Skin epidermis (tissue), 12 donors: ENCODE measurements at regions not wholly inside any gene's neighbourhood (a gene's known extent, or its start where the extent isn't known, plus 50 kb on each side); places are given as distances from the start of the nearest gene placed in this dataset.

Experiments
- H3K27ac ChIP-seq, 21 experiments: fragments of 200-600 bp; sonication (generic) in 11 of 21; one replicate each; pipeline ENCODE4 v1.5.0; 2020; ENCODE audit warnings: mild to moderate bottlenecking in 3 of 21, inconsistent platforms in 2 of 21, moderate library complexity in 2 of 21
- H3K4me3 ChIP-seq, 7 experiments: fragments of 200-600 bp; sonication (generic) in 2 of 7; one replicate each; pipeline ENCODE4 v1.5.0; 2020; ENCODE audit warnings: inconsistent platforms in 2 of 7, mild to moderate bottlenecking in 2 of 7, moderate library complexity in 1 of 7

DNA sequence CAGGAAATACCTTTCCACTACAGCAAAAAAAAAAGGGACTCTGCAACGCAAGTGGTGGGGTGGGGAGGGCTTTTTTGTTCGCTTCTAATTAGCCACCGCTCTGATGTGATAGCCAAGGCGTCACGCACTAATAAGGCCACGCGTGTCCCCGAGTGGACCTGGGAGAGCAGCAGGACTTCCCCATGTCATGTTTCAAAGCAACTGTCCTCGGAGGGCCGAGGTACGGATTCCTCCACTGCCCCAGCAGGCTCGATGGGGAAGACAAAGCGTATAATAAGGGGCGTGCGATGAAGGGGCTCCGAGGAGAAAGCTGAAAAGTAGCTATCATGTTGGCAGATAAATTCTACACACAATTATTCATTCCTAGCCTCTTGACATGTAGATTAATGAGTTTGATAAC, 179.7 kb upstream of the ZNF507 start:
- no peak overlapping the region for H3K27ac ChIP-seq
- H3K4me3 ChIP-seq: no peak overlapping the region

DNA sequence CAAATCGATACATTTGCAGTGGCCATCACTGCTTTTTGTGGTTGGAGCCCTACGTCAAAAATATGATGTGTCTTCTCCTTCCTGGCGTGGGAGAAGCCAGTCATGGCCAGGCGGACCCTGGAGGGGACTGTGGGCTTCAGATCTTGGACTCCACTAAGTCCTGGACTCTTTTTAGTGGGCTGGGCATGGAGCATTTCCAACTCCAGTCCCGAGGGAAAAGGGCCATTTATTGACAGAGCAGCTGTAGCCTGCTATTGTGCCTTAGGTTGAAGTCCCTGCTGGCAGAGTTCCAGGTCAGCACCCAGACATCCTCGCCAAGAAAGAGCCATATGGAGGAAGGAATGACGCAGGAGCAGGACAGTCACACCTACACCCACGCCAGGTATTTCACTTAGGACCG, 179.2 kb upstream of the ZNF507 start:
- Histone ChIP-seq H3K4me3 (no peak overlapping the region), H3K27ac (no peak overlapping the region)

DNA sequence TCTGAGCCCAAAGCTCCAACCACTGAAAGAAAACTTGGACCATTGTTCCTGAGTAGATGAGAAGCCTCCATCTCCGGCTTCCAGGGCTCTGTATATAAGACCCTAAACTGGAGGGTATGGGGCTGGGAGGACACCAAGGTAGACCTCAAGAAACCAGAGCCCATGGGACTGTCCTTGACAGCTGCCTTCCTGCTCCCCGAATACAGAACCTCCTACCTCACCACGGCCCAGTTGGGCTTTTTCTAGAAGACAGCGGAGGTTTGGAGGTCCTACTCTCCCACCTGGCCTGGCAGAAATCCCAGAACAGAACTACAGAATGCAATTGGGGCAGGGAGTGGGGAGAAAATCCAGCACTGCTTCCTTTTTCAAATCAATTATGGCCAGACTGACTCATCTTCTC, 177.3 kb upstream of the ZNF507 start:
- no peak overlapping the region for H3K27ac ChIP-seq

DNA sequence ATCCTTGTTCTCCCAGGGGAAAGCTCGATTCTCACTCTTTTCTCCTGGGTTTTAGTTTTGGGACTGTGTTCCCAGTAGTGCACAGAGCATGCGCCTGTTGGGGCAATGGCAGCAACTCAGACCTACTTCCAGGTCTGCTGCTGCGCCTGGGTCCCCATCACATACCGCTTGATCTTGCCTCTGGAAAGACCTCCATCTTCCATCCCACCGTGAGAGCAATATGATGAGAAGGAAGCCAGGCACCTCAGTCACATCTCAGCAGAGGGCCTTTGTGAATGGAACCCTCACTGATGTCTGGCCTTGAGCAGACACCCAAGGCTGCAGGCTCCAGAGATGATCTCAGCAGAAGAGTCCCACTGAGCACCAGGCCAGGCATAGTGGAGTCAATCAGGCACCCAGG, 176.8 kb upstream of the ZNF507 start:
- no peak overlapping the region for H3K27ac ChIP-seq
- no peak overlapping the region for H3K4me3 ChIP-seq

More for the DNA sequence above, 177.3 kb upstream of the ZNF507 start:
- H3K4me3 ChIP-seq: no peak overlapping the region

DNA sequence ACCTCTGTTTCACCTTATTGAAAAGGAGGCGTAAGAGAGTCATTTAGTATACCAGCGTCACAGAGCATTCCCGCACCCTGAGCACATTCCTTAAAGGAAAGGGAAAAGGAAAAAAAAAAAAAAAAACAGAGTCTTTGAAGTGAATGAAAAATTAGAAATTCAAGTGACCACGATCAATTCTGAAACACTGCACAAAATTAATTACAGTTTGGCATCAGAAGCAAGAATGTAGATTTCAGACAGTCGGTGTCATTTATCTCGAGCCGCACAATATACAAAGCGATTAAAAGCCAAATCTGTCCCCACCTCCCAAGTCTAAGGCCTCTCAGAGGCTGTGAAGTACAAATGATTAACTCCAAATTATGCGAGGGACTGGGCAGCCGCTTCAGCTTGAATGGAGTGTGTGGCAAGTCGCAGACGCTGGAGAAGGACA, 173.7 kb upstream of the ZNF507 start:
- H3K27ac ChIP-seq: no peak overlapping the region
- H3K4me3 ChIP-seq: no peak overlapping the region

DNA sequence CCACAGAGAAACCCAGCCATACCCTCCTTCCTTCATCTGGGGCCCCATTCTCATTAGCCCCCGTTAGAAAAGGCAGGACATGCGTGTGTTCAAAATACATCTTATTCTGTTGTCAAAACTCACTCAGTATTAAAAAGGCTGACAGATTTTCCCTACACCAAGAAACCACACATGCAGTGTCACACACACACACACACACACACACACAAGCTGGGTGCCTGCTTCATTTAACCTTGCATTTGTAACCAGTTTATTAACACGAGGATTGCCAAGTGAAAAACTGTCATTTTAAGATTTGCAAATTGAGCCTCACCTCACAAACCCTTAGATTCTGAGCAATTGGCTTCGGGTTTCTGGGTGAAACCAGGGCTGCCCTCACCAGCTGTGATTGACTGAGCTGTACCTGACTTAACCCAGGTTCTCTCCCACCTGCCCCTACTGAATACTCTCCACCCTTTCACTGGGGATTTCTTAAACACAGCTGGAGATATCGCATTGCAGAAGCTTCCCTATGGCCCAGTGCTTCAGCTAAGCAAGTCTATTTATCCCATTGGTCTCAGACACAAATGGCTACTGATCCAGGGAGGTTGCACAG, 172.7 kb upstream of the ZNF507 start:
- Histone ChIP-seq H3K4me3 (no peak overlapping the region), H3K27ac (no peak overlapping the region)

DNA sequence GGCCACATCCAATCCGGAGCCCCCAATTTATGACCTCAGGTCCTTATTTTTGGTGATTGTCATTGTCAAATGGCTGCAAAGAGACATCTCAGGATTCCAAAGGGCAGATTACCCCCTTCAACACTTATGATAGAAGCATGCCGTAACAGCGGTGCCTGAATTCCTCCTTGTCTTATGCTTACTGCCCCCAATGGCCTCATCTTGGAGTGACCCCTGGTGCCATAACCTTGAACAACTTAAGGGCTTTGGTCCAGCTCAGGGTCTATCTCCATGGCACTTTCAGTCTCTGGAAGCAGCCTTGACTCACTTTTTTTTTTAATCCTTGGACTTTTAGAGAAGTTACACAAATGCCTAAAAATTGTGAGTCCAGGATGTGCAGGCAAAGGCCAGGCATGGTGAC, 171.6 kb upstream of the ZNF507 start:
- H3K4me3 ChIP-seq: no peak overlapping the region
- no peak overlapping the region for H3K27ac ChIP-seq

DNA sequence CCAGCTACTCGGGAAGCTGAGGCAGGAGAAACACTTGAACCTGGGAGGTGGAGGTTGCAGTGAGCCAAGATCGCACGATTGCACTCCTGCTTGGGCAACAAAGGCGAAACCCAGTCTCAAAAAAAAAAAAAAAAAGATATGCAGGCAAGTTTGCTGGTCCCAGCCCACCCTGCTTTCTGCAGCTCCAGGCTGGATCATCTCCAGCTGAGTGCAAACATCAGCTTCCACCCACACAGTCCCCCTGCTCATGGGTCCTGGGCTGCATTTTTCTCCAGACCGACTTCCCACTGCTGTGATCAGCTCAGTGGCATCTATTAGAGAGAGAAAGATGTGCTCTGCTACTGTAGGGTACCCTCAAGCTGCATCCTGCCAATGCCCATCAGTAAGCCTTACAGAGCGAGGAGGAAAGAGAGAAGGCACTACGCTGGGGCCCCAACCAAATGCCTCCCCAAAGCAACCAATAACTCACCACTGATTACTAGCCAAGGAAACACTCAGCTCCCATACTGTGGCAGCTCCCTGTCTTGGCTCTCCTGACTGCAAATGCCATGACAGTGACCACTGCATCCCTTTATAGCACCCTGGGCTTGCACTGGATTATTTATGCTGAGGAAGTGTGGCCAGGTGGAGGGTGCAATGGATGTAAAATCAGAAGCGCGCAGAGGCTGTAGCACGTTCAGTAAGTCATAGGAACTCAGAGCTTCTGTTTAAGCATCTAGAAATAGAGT, 170.9 kb upstream of the ZNF507 start:
- H3K27ac ChIP-seq: no peak overlapping the region
- no peak overlapping the region for H3K4me3 ChIP-seq

DNA sequence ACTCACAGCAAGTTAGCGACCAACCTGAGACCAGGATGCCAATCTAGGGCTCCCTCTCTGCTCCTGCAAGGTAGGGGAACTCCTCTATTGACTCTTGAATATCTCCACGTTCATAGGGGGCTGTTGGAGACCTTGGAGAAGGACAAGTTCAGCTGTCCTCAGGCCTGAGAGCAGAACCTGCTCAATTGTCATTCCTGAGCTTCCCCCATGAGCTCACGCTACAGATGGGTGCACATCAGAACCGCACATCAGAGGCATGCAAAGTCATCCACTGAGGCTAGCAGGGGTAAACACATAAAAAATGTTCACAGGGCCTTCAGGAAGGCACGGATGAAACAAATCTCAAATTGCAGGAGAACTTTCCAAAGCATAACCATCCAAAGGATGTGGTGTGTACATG, 168.8 kb upstream of the ZNF507 start:
- Histone ChIP-seq H3K4me3 (no peak overlapping the region), H3K27ac (no peak overlapping the region)

DNA sequence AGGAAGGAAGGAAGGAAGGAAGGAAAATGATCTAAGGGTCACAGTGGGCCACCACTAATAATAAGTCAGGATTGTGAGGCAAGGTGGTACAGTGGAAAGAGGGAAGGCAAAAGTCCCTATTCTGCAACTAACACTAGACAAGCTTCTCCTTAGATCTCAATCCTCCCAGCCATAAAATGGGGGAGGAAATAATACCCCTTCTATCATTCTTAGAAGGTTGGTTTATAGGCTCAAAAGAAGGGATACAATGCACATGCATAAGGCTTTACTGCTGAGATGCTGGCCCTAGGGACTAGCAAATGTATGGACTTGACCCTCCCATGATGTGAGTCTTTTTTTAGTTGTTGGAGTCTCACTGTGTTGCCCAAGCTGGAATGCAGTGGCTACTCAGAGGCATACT, 167.7 kb upstream of the ZNF507 start:
- H3K4me3 ChIP-seq: no peak overlapping the region
- no peak overlapping the region for H3K27ac ChIP-seq

DNA sequence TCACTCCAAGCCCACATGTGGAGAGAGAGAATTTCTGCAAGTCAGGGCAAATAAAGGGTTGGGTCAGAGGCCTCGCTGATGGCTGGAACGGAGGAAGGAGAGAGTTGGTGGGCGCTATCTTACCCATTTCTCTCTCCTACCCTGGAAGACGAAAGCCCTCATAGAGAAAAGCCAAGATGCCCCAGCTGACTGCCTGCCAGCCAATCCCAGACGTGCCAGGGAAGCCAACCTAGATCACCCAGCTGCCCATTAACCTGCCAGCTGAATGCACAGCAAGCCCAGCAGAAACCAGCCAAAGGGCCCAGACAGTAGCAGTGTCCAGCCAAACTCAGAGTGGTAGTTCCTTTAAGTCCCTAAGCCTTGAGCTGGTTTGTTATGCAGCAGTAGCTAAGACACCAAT, 167.0 kb upstream of the ZNF507 start:
- Histone ChIP-seq H3K27ac (no peak overlapping the region), H3K4me3 (no peak overlapping the region)

DNA sequence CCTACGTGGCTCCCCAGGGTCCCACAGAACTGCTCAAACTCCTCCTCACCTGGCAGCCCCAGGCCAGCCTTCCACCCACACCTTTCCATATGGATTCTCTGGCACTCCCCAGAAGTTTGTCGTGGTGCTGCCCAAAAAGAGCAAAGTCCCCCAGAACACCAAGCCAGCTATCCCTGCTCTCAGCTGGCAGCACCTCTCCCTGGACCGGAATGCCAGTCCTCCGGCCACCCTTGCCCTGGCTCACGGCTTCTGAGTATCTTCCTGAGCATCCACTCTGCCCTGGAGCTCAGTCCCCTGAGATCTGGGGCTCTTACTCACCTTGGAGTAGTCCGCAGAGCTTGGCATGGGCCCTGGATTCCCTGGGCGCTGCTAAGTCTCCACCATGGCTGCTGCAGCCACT, 166.5 kb upstream of the ZNF507 start:
- Histone ChIP-seq H3K27ac (no peak overlapping the region), H3K4me3 (no peak overlapping the region)

DNA sequence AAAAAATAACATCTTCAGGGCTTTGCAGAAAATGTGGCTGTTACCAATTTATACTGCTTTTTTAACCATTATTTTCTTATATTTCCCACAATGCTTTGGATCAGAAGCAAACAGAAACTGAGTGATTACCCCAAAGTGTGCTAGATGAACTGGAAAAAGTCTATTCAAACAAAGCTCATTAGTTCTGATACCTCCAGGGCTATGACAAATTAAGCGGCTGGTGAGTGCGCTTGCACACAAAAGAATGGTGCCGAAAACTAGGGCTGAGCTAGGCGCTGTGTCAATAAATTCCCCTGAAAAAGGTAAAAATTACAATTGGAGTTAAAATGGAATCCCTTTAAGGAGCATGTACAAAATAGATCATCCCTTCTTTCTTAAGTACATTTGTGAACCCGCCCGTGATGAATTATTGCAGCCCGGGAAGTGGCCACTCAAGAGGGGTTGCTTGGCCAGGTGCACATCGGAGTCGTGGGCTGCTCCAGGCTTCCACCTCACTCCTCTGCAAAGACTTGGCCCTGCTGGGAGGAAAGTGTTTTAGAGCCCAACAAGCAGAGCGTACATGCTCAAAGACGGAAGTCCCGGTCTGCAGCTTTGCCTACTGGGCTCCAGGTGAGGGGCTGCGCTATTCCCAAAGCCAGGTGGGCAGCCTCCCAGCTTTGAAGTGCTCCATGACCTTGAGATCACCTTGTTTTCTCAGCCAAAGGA, 164.0 kb upstream of the ZNF507 start:
- no peak overlapping the region for H3K4me3 ChIP-seq
- no peak overlapping the region for H3K27ac ChIP-seq

DNA sequence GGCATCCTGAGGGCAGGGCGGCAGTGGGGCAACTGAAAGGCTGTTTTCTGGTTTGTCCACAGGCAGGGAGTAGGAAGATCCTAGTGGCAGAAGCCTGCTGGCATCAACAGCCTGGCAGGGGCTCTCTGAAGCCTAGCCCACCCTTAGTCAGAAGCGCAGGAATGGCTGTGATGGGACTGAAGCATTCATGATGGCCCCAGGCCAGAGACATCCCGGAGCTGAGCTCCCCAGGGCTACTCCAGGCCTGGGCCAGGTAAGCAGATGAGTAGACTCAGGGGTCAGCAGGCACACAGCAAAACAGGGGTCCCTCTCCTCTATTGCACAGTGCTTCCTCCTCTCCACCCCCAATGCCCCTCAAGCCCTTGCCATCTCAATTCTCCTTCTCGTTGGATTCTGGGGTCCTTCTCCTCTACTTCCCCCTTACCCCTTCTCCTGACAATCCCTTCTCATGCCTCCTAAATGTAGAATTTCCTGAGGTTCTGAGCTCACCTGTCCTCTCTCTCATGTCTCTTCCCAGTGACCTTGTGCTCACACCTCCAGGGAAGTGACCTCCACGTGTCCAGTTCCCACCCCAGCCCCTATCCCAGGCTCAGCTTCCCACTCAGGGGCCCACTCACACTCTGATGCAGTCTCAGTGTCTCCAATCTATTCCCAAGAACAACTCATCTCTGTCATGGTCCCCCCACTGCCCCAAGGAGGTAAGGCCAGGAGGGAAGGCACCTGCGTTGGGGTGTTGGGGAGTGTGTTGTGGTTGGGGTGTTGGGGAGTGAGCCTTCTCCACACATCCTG, 158.7 kb upstream of the ZNF507 start:
- Histone ChIP-seq H3K27ac (no peak overlapping the region), H3K4me3 (no peak overlapping the region)

DNA sequence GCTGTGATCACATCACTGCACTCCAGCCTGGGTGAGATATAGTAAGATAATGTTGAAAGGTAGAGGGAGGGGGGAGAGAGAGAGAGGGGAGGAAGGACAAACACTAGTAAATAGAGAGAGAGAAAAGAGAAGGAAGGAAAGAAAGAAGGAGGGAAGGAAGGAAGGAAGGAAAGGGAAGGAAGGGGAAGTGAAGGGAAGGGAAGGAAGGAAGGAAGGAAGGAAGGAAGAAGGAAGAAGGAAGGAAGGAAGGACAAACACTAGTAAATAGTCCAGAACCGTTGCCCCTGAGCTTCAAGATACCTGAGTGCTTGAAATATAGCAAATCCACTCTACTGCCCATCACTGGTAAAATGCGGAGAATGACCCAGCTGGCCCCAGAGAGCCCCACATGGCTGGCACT, 156.5 kb upstream of the ZNF507 start:
- Histone ChIP-seq H3K27ac (no peak overlapping the region), H3K4me3 (no peak overlapping the region)

DNA sequence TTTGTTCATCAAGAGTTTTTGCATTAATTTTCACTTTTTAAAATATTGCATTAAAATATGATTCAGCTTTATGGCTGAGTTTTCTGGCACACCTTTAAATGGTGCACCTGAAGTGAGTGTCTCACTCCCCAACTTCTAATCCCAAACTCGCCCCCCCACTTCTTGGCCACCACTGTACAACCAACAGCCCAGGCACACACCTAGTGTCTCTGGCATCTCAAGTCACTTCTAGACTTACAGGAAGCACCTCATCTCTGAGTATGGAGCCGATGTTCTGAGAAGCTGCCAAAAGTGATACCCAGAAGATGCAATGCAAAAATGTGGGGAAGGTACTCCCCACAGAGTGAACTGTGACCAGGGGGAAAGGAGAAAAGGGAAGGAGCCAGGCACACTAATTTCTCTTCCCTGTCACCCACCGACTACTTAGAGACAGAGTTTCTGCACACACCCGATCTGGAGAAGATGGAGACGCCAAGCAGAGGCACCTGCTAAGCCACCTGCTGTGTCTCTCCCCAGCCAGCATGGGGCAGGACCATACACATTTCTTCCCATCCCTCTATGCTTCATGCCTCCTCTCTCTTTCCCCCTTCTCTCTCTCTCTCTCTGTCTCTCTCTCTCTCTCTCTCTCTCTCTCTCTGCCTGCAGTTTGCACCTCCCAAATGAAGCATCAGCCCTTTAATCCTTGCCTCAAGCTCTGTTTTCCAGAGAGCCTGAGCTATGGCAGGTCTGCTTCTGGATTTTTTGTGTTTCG, 155.3 kb upstream of the ZNF507 start:
- H3K27ac ChIP-seq: no peak overlapping the region

DNA sequence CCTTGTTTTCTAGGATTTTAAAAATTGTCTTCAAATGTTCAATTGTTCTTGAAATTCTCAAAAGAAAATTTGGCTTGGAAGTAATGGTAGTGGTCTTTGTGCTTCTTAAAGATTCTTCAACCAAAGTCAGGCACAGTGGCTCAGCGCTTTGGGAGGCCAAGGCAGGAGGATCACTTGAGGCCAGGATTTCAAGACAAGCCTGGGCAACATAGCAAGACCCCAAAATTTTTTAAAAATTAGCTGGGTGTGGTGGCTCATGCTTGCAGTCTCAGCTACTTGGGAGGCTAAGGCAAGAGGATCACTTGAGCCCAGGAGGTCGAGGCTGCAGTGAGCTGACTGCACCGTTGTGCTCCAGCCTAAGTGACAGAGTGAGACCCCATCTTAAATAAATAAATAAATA, 153.5 kb upstream of the ZNF507 start:
- Histone ChIP-seq H3K27ac (no peak overlapping the region), H3K4me3 (no peak overlapping the region)

More for the DNA sequence above, 155.3 kb upstream of the ZNF507 start:
- H3K4me3 ChIP-seq: no peak overlapping the region

DNA sequence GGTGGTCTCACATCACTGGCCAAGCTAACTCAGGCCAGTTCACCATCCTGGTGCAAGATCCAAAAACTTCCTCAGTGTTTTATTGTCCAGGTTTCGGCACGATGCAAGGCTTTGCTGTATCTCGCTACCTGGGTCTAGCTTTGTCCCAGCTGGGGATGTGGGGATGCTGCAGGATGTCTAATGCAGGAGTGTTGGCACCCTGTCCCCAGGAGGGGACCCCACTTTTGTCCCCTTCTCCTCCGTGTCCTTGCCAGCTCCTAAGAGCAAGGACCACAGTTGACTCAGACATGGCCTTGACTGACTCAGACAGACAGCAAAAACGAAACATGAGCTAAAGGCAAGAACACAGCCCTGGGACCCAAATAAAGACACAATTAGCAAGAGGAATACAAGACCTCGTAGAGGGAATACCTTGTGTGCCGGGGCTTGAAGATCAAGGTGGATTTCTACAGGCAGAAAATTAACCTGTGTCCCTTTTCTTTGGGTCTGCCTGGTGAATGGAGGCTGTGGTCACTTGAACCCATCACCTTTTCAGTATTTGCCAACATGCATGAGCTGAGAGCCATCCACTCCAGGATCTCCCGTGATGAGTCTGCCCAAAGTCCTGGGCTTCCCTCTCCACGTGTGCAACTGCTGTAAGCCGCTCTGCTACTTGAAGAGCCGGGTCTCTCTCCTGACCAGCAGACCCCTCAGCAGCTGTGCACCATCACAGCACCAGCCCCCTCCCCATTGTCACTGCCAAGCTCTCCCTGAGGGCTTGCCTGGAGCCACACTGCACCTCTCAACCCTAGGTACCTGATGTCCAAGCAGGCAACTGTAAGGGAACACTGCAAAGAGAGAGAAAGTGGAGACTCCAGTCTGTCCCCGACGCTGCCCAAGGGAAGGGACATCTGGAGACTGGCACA, 149.5 kb upstream of the ZNF507 start:
- H3K27ac ChIP-seq: no peak overlapping the region
- H3K4me3 ChIP-seq: no peak overlapping the region
